Upper lobe of right lung (tissue), 1 donor: ENCODE measurements at regions not wholly inside any gene's neighbourhood (a gene's known extent, or its start where the extent isn't known, plus 50 kb on each side); places are given as distances from the start of the nearest gene placed in this dataset.

Source experiments
- ATAC-seq: fragments of 200-7000 bp; cut with Tn5 transposase; one replicate; pipeline ENCODE4 v1.9.1; 2020; ENCODE audit warnings: mild to moderate bottlenecking, moderate library complexity
- DNase-seq: peaks from one replicate; pipeline ENCODE4 v3.0.0-alpha.2; 2020
- H3K27ac ChIP-seq: fragments of 200-600 bp; one replicate; pipeline ENCODE4 v1.8.0; 2022
- H3K27me3 ChIP-seq: fragments of 200-600 bp; one replicate; pipeline ENCODE4 v1.8.0; 2022; ENCODE audit warnings: mild to moderate bottlenecking
- H3K36me3 ChIP-seq: fragments of 200-600 bp; one replicate; pipeline ENCODE4 v1.8.0; 2022
- H3K4me1 ChIP-seq: fragments of 200-600 bp; one replicate; pipeline ENCODE4 v1.8.0; 2022
- H3K4me3 ChIP-seq: fragments of 200-600 bp; one replicate; pipeline ENCODE4 v1.8.0; 2022; ENCODE audit warnings: mild to moderate bottlenecking
- H3K9me3 ChIP-seq: fragments of 200-600 bp; one replicate; pipeline ENCODE4 v1.8.0; 2022
- intact Hi-C: fragments of 100-400 bp; cut with DNase I; formaldehyde crosslinking; loops from one replicate; pipeline ENCODE4 v1.11.0; 2022
- TF ChIP-seq, protein P1 (sequence below): fragments of 200-600 bp; IDR thresholded peaks from one replicate; pipeline ENCODE4 v1.8.0; 2022; ENCODE audit warnings: antibody characterized with exemption
- donor health status: DM: no; HTN: yes; CAD: no; lungs with severe emphysema.

DNA sequence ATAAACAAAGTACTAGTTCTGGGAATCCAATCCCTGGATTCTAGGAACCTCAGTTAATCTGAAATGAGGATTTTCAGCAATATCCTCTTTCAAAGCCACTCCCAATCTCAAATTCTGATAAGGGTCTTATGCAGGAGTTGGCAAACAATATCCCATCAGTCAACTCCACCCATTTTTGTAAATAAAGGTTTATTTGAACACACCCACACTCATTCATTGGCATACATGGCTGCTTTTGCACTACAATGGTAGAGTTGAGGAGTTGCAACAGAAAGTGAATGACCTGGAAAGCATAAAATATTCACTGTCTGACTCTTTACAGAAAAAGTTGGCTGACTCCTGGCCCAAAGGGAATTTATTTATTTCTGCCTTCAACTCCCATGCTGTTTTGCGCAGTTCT, 157.7 kb upstream of the CDH11 start:
- Histone ChIP-seq H3K36me3 (no peaks in the 10 kb centered on the region), H3K4me1 (no peaks in the 10 kb centered on the region), H3K4me3 (no peak overlapping the region), H3K27me3 (no peaks in the 10 kb centered on the region), H3K27ac (no peak overlapping the region), H3K9me3 (no peaks in the 10 kb centered on the region)
- intact Hi-C loops = no loop called here
- DNase-seq (no peak), ATAC-seq (no peak)
- TF ChIP-seq, protein P1, sequence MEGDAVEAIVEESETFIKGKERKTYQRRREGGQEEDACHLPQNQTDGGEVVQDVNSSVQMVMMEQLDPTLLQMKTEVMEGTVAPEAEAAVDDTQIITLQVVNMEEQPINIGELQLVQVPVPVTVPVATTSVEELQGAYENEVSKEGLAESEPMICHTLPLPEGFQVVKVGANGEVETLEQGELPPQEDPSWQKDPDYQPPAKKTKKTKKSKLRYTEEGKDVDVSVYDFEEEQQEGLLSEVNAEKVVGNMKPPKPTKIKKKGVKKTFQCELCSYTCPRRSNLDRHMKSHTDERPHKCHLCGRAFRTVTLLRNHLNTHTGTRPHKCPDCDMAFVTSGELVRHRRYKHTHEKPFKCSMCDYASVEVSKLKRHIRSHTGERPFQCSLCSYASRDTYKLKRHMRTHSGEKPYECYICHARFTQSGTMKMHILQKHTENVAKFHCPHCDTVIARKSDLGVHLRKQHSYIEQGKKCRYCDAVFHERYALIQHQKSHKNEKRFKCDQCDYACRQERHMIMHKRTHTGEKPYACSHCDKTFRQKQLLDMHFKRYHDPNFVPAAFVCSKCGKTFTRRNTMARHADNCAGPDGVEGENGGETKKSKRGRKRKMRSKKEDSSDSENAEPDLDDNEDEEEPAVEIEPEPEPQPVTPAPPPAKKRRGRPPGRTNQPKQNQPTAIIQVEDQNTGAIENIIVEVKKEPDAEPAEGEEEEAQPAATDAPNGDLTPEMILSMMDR = no peak

DNA sequence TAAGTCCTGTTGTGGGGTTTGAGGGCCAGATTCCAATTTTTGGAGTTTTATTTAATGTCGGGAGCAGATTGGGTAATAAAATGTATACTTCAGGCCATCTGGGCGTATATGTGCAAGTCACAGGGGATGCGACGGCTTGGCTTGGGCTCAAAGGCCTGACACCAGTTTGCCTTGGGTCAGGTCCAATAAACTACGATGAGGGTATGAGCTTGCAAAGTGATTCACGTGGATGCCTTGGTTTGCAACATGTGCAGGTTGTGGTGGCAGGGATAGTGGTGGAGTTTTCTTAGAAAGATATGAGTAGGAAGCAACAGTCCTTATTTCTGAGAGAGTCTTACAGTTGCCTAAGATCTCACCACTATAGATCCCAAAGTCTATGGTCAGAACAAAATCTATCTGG, 157.0 kb upstream of the CDH11 start:
- no peak for ATAC-seq
- Histone ChIP-seq H3K4me3 (no peak overlapping the region), H3K27me3 (no peaks in the 10 kb centered on the region), H3K27ac (no peak overlapping the region), H3K36me3 (no peaks in the 10 kb centered on the region), H3K4me1 (no peaks in the 10 kb centered on the region), H3K9me3 (no peaks in the 10 kb centered on the region)
- intact Hi-C loops = no loop called here
- TF ChIP-seq, protein P1 = no peak
- no peak for DNase-seq

- H3K4me1 ChIP-seq = no peaks in the 10 kb centered on the region
- no peak overlapping the region for H3K27ac ChIP-seq
- no peaks in the 10 kb centered on the region for H3K36me3 ChIP-seq
- H3K27me3 ChIP-seq = no peaks in the 10 kb centered on the region
- no peak for DNase-seq
- intact Hi-C loops = no loop called here
- no peak overlapping the region for H3K4me3 ChIP-seq
- TF ChIP-seq, protein P1 = no peak
- ATAC-seq = no peak
- H3K9me3 ChIP-seq = no peaks in the 10 kb centered on the region
Measured at GRCh38 chr16:65274566-65274965, 152.7 kb upstream of the CDH11 start.

DNA sequence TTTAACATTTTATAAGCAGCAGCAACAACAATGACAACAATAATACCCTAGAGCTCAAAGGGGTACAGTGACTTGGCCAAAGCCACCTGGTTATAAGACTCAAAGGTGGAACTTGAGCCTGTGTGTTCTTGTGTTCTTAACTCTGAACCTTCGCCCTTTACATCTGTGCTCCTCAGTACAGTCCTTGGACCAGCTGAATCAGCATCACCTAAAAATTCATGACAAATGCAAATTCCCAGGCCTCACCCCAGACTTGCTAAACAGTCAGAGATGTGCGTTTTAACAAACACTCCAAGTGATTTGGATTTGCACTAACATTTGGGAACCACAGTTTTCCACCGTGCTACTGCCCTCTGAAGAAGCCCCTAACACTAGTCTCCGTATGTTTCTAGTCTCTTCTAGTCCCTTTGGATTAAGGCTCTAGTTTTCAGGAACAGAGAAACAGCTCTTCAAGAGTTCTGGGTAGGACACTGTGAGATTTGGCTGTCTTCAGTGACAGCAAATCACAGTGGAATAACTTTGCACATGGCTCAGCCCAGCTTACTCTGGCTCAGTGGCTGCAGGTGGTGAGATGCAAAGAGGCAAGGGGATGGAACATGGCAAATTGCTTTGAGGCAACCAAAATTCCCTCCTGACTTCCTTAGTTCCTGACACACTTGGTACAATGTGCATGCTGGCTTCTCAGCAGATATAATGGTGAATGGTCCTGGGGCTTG, 151.0 kb upstream of the CDH11 start:
- Histone ChIP-seq H3K4me3 (no peak overlapping the region), H3K36me3 (no peaks in the 10 kb centered on the region), H3K9me3 (no peaks in the 10 kb centered on the region), H3K4me1 (no peaks in the 10 kb centered on the region), H3K27ac (no peak overlapping the region), H3K27me3 (no peaks in the 10 kb centered on the region)
- intact Hi-C loops = no loop called here
- TF ChIP-seq, protein P1 = no peak
- ATAC-seq = no peak
- no peak for DNase-seq

DNA sequence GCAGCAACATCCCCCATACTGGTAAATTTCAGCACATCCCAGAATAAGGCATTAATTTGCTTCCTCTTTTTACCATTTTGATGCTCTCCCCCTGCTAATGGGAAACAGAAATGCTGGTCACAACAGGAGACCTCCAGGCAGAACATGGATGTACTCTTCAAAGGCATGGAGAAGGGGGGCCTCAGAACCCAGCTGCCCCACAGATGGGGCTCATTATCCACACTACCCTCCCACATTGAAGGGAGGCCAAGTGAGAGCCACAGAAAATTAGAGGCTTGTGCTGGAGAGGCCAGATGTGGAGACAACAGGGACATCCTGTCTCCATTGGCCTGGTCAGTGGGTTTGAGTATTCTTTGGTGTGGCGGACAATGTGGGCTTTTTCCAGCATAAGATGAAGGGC, 150.1 kb upstream of the CDH11 start:
- ATAC-seq (no peak), DNase-seq (no peak)
- TF ChIP-seq, protein P1 = no peak
- Histone ChIP-seq H3K36me3 (no peaks in the 10 kb centered on the region), H3K4me1 (no peaks in the 10 kb centered on the region), H3K27me3 (no peaks in the 10 kb centered on the region), H3K27ac (no peak overlapping the region), H3K9me3 (no peaks in the 10 kb centered on the region), H3K4me3 (no peak overlapping the region)
- intact Hi-C loops = no loop called here

DNA sequence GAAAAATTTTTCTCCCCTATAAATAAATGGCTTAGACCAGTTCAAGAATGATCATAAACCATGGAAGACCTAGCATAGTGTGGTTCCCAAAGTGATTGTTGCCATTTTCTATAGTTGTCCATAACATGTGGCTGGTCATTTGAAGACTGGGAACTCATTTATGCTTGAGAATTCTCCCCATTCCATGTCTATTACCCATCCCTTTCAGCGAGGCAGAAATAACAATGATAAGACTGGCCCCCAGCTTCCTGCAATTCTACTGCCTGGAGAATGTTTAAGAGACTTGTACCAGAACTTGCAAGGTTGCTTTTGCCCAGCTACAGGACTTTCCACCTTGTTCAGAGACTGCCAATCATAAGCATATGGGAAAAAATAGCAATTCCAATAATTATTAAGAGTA, 146.5 kb upstream of the CDH11 start:
- intact Hi-C loops = no loop called here
- Histone ChIP-seq H3K27ac (no peak overlapping the region), H3K4me3 (no peak overlapping the region), H3K4me1 (no peaks in the 10 kb centered on the region), H3K9me3 (no peaks in the 10 kb centered on the region), H3K27me3 (no peaks in the 10 kb centered on the region), H3K36me3 (no peaks in the 10 kb centered on the region)
- TF ChIP-seq, protein P1 = no peak
- DNase-seq = no peak
- no peak for ATAC-seq
